HG03139 (cell line): ENCODE measurements at regions not wholly inside any gene's neighbourhood (a gene's known extent, or its start where the extent isn't known, plus 50 kb on each side); places are given as distances from the start of the nearest gene placed in this dataset.

Source experiments
- ATAC-seq: cut with Tn5 transposase; IDR thresholded peaks from one replicate; pipeline ENCODE4 v1.9.1; 2021; ENCODE audit not compliant: unreplicated experiment

DNA sequence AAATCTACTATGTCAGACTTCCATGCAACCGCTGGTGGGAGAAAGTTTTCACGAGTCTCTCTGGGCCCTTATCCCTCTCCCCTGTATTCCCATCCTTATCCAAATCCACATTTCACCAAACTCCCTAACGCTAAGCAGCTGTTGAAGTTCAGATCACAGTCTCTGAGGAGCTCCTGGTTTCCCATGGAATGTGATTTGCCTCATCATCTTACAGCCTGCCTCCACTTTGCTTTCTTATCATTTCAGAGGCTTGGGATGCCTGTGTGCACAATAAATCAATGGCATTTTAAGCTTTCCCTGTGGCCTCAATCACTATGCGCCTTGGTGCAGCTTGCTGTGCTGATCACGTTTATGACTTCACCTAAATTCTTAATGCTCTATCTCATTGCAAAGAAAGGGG, 352.4 kb upstream of the FAT3 start:
- ATAC-seq, result no peak

DNA sequence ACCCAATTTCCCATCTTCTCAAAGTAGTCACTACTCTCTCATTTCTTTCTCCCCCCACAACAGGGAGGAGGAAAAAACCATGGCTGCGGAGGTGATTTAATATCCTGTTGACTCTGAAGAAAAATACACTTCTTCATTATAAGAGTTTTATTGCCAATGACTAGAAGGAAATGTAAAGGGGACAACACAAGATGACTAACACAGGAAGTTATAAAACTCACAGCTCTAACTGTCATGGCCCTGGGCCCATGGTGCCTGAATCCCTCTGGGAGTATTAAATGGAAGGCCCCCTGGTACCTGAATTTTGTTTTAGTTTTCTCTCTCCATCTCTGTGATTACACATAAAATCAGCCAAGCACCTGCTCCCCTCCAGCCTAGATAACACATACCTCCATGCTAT, 352.8 kb upstream of the FAT3 start:
- no peak for ATAC-seq

DNA sequence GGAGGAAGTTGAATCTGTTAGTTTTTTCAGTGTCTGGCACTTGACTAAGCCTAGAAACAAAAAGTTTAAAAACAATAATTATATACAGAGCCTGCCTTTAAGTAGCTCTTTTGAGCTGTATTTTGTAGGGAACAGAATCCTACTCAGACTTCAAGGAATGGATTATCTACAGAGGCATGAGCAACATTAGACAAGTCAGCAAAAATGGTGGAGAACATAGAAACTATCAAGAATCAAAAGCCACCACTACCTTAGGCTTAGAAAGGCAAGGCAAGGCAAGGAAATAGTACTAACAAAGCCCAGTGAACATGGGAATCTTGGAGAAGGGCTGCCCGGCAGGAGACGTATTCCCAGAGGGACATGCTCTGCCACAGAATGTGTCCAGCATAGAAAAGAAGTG, 353.6 kb upstream of the FAT3 start:
- no peak for ATAC-seq

DNA sequence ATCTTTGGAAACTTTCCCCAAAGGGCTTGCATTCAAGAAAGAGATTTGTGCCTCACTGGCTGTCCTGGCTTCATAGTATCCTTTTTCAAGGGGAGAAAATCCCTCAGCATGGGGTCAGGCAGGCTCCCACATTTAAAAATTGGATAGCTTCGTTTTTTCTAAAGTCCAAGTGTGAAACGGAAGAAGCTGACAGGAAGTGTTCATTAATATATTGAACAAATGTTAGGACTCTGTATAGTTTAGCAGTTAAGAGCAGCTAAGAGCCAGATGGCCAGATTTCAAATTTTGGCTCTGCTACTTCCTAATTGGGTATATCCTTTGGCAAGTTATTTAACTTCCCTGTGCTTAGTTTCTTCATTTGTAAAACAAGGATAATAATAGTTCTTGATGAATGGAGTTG, 354.9 kb upstream of the FAT3 start:
- ATAC-seq, result no peak

DNA sequence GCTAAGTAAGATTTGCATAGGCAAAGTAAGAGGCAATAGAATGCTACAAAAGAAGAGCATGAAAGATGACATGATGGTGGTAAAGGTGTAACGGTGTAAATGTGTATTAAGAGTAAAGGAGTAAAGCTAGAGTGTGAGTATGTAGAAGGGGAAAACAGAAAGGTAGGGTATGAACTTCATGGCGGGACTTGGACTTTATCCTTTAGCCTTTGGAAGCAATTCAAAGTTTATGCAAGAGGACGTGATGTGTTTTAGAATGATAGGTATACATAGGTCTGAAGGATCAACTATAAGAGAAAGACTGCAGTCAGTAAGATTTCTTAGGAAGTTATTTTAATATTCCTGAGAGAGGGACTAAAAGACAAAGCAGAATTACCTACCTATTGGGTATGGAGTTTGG, 358.0 kb upstream of the FAT3 start:
- ATAC-seq, result no peak

DNA sequence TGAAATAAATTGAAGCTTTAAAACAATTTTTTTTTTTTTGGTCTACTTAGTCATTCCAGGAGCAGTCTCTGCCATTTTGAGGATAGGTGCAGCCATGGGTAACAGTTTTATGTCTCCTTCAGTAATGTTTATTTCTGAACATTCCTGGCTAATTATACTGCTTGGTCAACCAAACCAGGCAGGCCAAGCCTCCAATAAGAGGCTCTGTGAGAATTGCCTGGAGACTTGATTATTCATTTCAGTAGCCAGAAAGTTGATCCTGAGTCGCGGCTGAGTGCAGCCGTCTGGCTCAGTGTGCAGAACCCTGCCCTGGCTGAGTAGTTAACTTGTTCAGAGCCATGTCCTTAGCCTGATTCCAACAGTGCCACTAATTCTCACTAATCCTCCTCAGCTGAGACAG, 364.0 kb upstream of the FAT3 start:
- ATAC-seq, result no peak

GRCh38 chr11:91859666-91860065, 365.0 kb upstream of the FAT3 start:
- ATAC-seq, result no peak

GRCh38 chr11:91857179-91857578, 367.4 kb upstream of the FAT3 start:
- no peak for ATAC-seq

- ATAC-seq, result no peak
Observed at GRCh38 chr11:91854780-91855179, 369.8 kb upstream of the FAT3 start.

DNA sequence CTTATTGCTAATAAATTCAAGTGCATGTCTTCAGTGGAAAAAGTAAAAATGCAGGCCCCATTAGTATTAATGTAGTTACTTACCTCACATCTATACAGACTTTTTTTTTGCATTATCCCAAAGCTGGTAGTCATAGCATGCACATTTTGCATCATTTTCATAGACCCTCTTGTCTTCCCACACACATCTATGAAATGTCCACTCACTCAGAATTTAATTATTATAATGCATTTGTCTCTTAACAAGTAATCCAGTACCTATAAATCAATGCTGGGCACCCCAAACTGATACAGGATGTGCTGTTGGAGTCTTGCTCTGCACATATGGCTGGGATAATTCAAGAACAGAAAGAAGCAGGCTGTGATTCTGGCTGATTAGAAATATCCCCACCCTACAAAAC, 370.4 kb upstream of the FAT3 start:
- no peak for ATAC-seq

DNA sequence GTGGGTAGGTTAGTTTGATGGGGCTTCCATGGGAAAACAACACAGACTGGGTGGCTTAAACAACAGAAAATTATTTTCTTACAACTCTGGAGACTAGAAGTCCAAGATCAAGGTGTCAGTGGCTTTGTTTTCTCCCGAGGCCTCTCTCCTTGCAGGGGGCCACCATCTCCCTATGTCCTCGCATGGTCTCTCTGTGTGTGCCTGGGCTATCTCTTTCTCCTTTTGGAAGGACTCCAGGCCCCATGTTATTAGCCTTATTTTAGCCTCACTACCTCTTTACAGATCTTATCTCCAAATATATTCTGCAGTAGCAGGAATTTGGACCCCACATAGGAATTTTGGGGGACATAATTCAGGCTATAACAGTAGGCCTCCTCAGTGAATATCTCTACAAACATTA, 372.7 kb upstream of the FAT3 start:
- no peak for ATAC-seq

DNA sequence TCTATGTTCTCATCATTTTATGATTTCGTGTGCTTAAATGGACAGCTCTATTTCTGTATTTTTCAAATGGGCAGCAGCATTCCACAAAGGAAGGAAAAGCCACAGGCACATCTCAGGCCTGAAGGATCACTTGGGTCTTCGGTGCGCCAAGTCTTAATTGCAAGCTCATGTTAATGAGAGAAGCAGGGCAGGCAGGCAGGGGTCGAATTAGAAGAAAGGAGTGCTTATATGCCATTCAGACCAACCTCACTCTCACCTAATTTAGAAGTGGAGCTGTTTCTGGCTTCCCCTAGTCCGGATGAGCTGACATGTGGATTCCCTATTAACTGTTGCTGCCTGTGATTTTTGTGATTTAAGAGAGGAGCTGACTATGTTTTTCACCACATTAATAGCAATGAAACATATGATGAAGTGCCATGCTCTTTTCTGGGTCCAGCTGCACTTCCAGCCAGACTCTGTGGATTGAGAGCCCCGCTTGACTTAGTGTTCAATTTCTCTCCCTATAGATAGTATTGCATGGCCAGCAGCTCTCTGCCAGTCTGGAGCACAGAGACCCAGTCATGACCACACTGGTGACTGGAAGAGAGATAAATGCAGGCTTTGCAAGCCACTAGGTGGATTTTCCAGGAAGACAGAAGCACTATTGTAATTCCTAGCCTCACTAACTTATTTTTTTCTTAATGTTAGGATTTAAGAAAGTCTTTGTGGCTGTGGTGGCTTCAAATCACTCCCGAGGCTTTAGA, 373.9 kb upstream of the FAT3 start:
- no peak for ATAC-seq

DNA sequence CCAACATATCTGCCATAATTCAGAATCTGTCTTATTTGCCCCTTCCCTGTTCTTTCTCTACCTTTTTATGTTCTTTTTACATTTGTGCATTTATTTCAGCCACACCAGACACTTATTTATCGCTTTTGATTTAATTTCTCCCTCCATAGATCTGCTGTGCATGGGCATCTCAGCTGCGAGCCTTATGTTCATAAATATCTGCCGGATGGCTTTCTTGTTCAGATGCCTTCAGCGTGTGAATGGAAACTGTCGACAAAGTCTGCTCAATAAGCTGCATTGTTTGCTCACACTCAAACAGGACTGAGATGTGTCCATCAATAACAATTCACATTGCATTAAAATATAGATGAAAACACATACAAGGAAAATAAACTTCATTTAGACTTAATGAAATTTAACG, 374.6 kb upstream of the FAT3 start:
- ATAC-seq, result no peak

- no peak for ATAC-seq
Observed at GRCh38 chr11:91846649-91847048, 378.0 kb upstream of the FAT3 start.

GRCh38 chr11:91846002-91846401, 378.6 kb upstream of the FAT3 start:
- ATAC-seq, result no peak

DNA sequence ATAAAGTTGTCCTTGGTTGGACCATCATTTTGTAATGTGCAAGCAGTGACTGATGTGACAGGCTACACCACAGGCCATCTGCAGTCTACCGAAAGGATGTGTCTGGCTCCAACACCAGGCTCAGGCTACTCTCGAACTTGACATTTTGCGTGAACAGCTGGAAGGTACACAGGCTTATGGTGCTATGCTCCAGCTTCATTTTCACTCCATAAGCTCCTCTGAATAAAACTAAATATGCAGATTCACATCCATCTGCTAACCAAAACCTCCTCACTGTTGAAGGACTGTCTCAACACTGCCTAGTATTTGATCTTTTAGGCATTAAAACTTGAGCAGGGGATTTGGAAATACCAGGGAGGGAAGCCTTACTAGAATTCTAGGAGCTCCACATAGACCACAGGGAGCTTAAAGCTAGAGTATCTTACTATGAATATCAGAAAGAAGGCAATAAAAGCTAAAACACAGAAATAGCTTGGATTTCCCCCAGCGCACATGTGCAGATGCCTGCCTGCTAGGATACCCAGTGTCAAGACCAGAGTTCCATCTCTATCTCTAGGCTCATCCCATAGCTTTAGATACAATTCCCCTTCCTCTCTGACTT, 383.9 kb upstream of the FAT3 start:
- no peak for ATAC-seq

GRCh38 chr11:91837411-91838330, 386.9 kb upstream of the FAT3 start:
- no peak for ATAC-seq

GRCh38 chr11:91835051-91835560, 389.5 kb upstream of the FAT3 start:
- no peak for ATAC-seq

DNA sequence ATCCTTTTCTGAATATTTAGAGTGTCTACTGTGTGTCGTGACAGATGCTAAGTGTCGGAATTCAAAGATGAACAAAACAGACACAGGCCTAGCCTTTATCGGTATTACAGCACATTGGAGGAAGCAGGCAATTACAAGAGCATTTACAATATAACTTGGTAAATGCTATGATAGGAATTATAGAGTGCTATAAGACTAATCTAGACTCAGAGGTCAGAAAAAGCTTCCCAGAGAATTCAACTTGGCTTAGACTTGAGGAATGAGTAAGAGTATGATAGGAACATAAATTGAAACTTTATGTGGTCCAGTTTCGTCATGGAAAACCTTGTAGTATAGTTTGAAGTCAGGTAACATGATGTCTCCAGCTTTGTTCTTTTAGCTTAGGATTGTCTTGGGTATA, 395.7 kb upstream of the FAT3 start:
- ATAC-seq, result no peak

GRCh38 chr11:91825777-91826176, 398.8 kb upstream of the FAT3 start:
- no peak for ATAC-seq

- ATAC-seq, result no peak
Observed at GRCh38 chr11:91823252-91823830, 401.3 kb upstream of the FAT3 start.
